NCI-H2196 (cell line): ENCODE measurements at regions not wholly inside any gene's neighbourhood (a gene's known extent, or its start where the extent isn't known, plus 50 kb on each side); places are given as distances from the start of the nearest gene placed in this dataset.
"Not testable (repeated sequence)": the region's sequence is repeated elsewhere in the genome, so short reads cannot be mapped to it uniquely, and the experiment has no call there.

ENCODE experiments used
- DNase-seq: peaks from one replicate; lab custom pipeline; 2025; ENCODE audit not compliant: unreplicated experiment; lab: John Stamatoyannopoulos, UW

GRCh38 chr2:215722986-215723630 lies 287.2 kb upstream of the FN1 start:
- no peak for DNase-seq

GRCh38 chr2:215722125-215722524 lies 286.3 kb upstream of the FN1 start:
- DNase-seq, result no peak

- DNase-seq, result not testable (repeated sequence)
Measured at GRCh38 chr2:215721515-215721914, 285.6 kb upstream of the FN1 start.

GRCh38 chr2:215718890-215719289 lies 283.0 kb upstream of the FN1 start:
- no peak for DNase-seq

- DNase-seq, result no peak
Measured at GRCh38 chr2:215718436-215718835, 282.6 kb upstream of the FN1 start.

- no peak for DNase-seq
Measured at GRCh38 chr2:215717501-215718381, 281.9 kb upstream of the FN1 start.

- no peak for DNase-seq
Measured at GRCh38 chr2:215716956-215717355, 281.1 kb upstream of the FN1 start.

GRCh38 chr2:215712871-215713790 lies 277.3 kb upstream of the FN1 start:
- DNase-seq, result no peak

- DNase-seq, result no peak
Measured at GRCh38 chr2:215712219-215712868, 276.5 kb upstream of the FN1 start.

GRCh38 chr2:215711471-215712034 lies 275.7 kb upstream of the FN1 start:
- DNase-seq, result no peak

- no peak for DNase-seq
Measured at GRCh38 chr2:215707608-215708007, 271.7 kb upstream of the FN1 start.

- DNase-seq, result no peak
Measured at GRCh38 chr2:215705771-215706361, 270.0 kb upstream of the FN1 start.

GRCh38 chr2:215705281-215705680 lies 269.4 kb upstream of the FN1 start:
- DNase-seq, result no peak

GRCh38 chr2:215702116-215702902 lies 266.4 kb upstream of the FN1 start:
- no peak for DNase-seq

- DNase-seq, result no peak
Measured at GRCh38 chr2:215699700-215700538, 264.1 kb upstream of the FN1 start.

- DNase-seq, result no peak
Measured at GRCh38 chr2:215699018-215699417, 263.1 kb upstream of the FN1 start.

- no peak for DNase-seq
Measured at GRCh38 chr2:215698566-215698965, 262.7 kb upstream of the FN1 start.

- no peak for DNase-seq
Measured at GRCh38 chr2:215697496-215697895, 261.6 kb upstream of the FN1 start.
